ENCODE measurements at regions not wholly inside any gene's neighbourhood (a gene's known extent, or its start where the extent isn't known, plus 50 kb on each side); places are given as distances from the start of the nearest gene placed in this dataset.
"Not testable (repeated sequence)": the region's sequence is repeated elsewhere in the genome, so short reads cannot be mapped to it uniquely, and the experiment has no call there.

DNA sequence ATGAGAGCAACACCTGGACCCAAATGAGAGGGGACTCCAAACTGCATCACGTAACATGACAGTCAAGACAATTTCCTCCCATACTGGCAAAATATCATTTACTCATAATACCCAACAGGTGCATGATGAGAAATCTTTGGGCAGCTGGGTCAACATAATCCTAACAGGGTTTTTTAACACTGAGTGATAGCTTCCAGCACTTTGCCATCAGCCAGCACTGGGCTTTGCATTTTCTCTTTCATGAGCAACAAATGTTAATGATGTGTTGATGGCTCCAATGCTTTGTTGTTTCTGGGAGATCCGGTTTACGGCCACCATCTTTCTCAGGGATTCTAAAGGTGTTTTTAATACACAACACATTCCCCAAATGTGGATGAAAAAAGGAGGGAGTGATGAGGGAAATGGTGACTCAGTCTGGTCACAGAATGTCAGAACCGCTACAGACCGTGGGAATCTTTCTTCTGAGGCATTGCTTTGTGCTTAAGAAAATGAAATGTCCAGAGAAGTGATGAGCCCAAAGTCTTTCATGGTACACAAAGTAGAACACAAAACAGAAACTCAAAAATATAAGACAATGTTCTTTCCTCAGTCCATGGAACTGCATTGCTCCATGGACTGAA, 705.7 kb upstream of the IGFBP3 start:
- no peak for DNase-seq (ENCODE audit: low read depth)

- DNase-seq (ENCODE audit: low read depth): no peak
Observed at GRCh38 chr7:46626261-46626660, 705.2 kb upstream of the IGFBP3 start.

DNA sequence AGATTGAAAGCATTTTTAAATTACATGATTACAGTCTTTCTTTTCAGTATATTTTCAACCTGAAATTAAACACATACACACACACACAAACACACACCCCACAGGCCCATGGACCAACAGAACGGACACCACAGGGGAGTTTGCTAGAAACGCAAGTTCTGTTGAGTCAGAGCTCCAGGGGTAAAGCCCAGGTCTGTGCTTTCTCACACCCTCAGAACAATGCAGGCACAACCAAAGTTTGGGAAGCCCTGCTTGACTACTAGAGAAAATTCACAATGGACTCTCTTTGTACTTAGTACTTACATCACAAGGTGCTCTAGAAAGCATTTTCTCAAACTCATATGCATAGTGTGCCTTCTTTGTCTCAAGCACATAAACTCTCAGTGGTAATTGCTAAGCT, 704.0 kb upstream of the IGFBP3 start:
- DNase-seq (ENCODE audit: low read depth): no peak

DNA sequence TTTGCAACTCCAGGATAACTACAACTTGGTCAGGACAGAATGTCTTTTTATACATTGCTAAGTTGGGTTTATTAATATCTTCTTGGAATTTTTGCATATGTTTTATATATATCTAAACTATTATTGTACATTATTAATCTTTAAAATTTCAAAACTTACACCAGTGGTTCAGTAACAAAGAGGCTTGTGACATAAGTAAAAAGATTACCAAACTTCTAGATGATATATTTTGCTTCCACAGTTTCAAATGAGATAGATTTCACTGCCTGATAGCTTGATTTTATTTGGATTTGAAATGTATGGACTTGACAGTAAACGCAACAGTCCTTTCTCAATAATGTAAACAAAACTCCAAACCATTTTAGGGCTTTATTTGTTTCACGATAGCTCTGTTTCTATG, 701.2 kb upstream of the IGFBP3 start:
- no peak for DNase-seq (ENCODE audit: low read depth)

DNA sequence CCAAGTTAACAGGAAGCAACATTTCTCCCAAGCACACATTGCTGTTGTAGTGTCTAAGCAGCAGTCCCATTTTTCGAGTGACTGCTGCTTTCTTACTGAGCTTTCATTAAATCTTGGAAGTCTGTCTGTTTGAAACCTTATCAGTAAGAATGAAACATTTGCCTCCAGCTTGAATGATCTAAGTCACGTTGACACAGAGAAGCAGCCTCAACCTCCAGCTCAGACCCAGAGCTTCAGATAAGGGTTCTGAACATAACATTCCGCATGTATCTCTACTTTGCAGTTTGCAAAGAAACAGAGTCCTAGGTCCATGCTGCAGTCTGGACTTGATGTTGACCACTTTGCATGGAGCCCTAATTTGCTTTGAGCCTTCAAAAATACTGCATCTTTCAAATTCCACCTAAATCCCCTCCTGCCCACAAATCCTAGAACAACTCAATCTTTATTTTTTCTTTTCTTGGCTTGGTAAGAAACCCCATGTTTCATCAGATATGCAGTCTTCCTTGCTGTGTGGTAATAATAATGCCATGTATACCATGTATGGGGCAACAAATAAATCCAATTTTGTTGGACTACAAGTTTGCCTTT, 698.7 kb upstream of the IGFBP3 start:
- no peak for DNase-seq (ENCODE audit: low read depth)

DNA sequence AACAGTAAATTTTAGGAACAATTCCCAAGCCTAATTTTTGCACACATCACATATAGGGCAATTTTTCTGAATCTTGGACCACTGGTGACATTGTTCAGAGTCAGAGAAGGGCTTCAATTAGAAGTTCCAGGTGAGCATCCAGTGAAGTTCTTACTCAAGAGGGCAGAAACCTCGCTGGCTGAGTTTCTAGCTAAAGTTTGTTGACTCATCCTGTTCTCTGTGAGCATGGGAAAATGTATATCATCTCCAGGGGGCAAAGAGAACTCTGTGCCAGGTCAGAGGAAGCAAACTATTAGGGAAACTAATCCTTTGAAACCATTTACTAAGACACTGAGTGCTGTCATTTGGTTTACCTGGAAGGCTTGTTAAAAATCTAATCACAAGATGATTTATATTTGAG, 695.6 kb upstream of the IGFBP3 start:
- no peak for DNase-seq (ENCODE audit: low read depth)

- DNase-seq (ENCODE audit: low read depth): no peak
Observed at GRCh38 chr7:46613551-46613950, 692.5 kb upstream of the IGFBP3 start.

DNA sequence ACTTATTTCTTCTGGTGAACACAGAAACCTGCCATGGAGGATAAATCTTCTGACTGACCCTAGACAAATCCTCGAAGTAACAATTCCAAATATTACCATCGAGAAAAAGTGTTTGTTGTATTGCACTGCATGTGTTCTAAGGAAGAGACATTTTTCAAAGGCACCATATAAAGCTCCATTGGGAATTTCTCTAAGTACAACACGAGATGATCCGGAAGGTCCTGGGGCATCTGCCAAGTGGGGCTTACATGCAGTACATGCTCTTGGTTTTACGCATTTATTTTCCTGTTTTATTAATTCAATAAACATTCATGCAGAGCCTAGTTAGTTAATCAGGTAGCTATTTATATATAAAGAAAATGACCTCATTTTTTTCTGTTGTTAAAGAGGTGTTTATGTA, 692.0 kb upstream of the IGFBP3 start:
- DNase-seq (ENCODE audit: low read depth): no peak

DNA sequence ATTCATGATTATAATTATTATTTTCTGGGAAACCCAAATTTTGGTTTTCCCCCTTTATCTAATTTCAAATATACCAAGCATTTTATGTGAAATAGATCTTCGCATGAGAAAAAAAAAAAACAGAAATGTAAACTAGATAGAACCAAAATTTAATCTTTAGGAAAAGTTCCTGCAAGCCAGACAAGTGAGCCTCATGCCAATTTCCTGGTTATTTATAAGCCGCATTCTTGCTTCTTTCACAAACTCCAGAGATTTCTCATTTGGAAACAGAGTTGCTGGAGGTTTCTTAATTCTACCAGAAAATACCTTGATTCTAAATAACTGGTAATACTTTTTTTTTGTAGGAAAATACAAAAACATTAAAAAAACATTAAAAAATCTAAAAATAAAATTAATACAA, 690.4 kb upstream of the IGFBP3 start:
- no peak for DNase-seq (ENCODE audit: low read depth)

DNA sequence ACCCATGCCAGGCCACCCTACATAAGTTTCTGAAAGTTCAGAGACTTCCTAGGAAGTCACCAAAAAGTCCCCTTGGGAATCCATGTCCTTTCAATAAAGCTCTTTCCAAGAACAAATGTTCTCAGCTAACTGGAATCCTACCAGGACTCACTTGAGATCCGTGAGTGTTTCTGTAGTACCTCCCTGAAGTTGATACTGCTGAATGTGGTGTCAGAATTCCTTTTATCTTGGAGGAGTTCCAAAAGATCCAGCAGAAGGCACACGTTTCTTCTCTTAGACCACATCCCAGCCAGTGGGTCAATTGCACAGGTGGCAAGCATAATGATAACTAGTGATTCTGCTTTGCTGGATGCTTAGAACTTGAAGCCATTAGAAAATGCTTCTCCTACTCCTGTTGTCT, 689.7 kb upstream of the IGFBP3 start:
- no peak for DNase-seq (ENCODE audit: low read depth)

DNA sequence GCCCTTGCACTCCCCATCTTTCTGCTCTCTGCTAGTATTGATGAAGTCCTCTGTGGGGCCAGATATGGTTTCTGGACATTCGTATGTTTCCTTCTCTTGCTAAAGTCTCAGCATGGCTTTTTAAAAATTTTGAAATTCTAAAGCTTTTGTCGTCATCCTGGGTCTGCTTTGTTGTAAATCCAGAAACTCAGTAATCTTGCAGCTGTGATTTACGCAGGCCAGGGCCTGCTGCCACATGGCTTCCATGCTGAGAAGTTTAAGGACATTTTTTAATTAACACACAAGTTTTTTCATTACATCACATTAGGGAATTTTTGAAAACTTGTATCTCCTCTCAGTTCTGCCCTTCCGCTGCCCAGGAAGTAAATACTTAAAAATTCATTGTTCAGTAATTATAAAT, 686.1 kb upstream of the IGFBP3 start:
- no peak for DNase-seq (ENCODE audit: low read depth)

DNA sequence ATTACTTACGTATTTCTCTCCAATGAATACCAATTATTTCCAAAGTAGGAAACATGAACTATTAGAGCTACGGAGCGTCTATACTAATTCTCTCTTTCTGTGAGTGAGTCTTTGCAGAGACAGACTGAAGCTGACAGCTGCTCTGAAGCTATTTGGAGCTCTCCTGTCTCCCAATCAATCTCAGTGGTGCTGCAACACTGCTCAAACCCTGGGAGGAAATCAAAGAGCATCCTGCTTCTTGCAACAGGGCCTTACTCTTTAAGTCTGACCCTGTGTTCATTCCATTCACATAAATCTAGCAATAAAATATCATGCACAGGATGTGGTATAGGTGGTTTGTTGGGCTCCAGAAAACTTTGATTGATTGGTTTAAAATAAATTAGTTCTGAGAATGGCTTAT, 685.7 kb upstream of the IGFBP3 start:
- no peak for DNase-seq (ENCODE audit: low read depth)

GRCh38 chr7:46604241-46604661, 683.2 kb upstream of the IGFBP3 start:
- no peak for DNase-seq (ENCODE audit: low read depth)

DNA sequence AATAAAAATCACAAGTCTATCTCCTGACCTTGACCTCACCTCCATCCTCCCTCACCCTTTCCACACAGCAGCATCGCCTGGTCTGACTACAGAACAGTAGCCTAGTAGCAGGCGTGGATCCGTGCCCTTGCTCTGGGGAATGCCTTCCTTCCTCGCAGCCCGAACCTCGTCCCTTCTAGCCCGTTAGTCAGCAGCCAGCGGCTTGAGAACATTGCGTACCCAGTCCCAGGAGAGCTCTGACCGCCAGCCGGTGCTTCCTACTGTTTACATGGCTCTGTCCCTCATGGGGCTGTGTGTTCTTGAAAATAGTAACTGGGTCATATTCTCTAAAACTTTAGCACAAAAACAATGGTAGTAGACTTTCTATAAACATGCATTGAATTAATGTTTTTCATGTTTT, 682.7 kb upstream of the IGFBP3 start:
- DNase-seq (ENCODE audit: low read depth): no peak

- DNase-seq (ENCODE audit: low read depth): no peak
Observed at GRCh38 chr7:46603296-46603752, 682.3 kb upstream of the IGFBP3 start.

GRCh38 chr7:46600340-46600739, 679.3 kb upstream of the IGFBP3 start:
- no peak for DNase-seq (ENCODE audit: low read depth)

DNA sequence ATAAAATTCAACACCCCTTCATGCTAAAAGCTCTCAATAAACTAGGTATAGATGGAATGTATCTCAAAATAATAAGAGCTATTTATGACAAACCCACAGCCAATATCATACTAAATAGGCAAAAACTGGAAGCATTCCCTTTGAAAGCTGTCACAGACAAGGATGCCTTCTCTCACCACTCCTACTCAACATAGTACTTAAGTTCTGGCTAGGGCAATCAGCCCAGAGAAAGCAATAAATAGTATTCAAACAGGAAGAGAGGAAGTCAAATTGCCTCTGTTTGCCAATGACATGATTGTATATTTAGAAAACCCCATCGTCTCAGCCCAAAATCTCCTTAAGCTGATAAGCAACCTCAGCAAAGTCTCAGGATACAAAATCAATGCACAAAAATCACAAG, 673.8 kb upstream of the IGFBP3 start:
- not testable (repeated sequence) for DNase-seq (ENCODE audit: low read depth)

- DNase-seq (ENCODE audit: low read depth): not testable (repeated sequence)
Observed at GRCh38 chr7:46590918-46591905, 670.1 kb upstream of the IGFBP3 start.

DNA sequence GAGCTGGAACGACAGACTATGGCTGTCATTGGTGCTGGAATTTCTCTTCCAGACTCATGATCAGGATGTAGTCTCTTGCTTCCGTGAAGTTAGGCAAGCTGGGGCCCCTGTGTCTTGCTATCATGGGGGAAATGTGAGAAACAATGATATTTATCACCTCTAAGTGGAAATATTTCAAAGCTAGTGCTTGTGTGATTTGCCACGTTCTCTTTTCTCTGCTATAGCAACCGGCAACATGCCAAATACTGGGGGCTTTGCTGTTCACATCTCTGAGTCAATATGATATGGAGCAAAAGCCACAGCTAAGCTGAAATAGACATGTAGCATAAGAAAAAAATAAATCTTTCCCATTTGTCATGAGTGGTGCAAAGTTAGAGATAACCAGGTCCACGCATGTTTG, 668.2 kb upstream of the IGFBP3 start:
- DNase-seq (ENCODE audit: low read depth): no peak

GRCh38 chr7:46586406-46586805, 665.3 kb upstream of the IGFBP3 start:
- no peak for DNase-seq (ENCODE audit: low read depth)

DNA sequence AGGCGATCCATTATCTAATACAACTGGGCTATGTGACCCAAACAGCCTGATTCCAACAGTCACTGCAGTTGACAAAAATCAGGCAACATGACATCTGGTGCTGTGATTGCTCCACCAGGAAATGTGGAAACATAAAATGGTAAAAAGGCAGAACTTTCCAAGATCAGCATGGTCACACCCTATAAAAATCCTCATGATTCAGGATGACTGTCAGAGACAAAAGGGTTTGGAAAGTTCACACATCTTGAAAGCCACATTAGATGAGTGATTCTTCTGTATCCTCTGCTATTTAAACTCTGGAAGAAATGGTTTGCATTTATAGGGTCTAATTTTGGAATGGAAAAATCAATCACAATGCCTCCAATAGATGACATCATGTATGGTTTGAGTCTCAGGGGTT, 662.6 kb upstream of the IGFBP3 start:
- peak; percentile 25 for DNase-seq (ENCODE audit: low read depth)

DNA sequence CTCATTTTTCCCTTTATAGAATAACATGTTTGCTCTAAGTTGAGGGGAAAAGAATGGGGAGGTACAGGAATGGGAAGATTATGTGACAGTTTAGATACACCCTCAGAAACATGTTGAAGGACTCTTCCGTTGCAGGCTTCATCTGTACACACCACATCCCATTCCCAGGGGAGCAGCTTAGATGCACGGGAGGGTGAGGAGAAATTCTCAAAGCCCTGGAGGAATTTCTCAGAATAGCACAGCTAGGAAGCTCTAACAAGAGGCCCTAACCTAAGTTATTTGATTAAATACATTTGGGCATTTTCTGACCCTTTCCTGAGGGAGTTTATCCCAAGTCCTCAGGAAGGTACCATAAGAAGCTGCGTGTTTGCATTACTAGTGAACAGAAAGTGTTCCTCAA, 660.2 kb upstream of the IGFBP3 start:
- DNase-seq (ENCODE audit: low read depth): no peak

DNA sequence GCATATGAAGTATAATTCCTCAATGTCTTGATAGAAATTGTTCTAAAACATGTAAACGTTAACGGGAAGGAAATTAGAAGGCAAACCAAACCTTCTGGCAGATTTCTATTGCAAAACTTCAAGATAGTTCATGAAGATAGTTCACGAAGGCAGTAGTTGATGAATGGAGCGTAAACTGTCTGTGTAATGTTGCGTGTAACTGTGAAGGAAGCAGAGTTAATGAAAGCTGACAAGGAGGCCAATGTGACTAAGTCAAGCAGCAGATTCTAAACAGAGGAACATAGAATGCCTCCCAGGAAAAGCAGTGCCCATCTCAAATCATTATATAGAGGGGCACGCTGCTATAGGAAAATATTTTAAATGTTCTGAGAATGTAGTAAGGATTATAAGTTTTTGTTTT, 659.7 kb upstream of the IGFBP3 start:
- no peak for DNase-seq (ENCODE audit: low read depth)

Data from forelimb muscle (tissue), 1 donor.